ENCODE measurements at regions not wholly inside any gene's neighbourhood (a gene's known extent, or its start where the extent isn't known, plus 50 kb on each side); places are given as distances from the start of the nearest gene placed in this dataset.

DNA sequence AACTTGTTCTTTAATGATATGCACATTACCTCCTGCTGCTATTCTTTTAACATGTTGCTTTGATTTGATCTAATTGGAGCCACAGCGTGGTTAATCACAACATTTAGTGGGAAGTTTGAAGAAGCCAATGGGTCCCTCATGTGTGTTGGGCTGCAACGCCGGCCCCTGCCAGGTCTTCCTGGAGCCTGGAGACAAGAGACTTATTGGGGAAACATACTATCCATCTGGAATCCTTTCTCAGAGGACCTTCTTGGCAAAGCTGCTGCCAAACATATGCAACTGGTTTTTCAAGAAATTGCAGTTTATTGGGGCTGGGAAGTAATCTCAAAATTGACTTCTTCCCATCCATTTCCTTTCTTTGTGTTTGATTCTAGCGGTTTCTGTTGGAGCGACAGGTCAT, 396.3 kb upstream of the PROK2 start:
- TF ChIP-seq, protein P1, sequence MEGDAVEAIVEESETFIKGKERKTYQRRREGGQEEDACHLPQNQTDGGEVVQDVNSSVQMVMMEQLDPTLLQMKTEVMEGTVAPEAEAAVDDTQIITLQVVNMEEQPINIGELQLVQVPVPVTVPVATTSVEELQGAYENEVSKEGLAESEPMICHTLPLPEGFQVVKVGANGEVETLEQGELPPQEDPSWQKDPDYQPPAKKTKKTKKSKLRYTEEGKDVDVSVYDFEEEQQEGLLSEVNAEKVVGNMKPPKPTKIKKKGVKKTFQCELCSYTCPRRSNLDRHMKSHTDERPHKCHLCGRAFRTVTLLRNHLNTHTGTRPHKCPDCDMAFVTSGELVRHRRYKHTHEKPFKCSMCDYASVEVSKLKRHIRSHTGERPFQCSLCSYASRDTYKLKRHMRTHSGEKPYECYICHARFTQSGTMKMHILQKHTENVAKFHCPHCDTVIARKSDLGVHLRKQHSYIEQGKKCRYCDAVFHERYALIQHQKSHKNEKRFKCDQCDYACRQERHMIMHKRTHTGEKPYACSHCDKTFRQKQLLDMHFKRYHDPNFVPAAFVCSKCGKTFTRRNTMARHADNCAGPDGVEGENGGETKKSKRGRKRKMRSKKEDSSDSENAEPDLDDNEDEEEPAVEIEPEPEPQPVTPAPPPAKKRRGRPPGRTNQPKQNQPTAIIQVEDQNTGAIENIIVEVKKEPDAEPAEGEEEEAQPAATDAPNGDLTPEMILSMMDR (IDR thresholded peaks at IDR 0.05; ENCODE audit: poor library complexity) = no peak
- TF ChIP-seq EZH2 (IDR thresholded peaks at IDR 0.05; ENCODE audit: borderline replicate concordance) = no peak
- no peak for TF ChIP-seq EZH2phosphoT487 (IDR thresholded peaks at IDR 0.05; ENCODE audit: low read depth, severe bottlenecking, unreplicated experiment)
- Histone ChIP-seq H3K79me2 (no peaks in the 10 kb centered on the region), H3K9me2 (replicated peaks; ENCODE audit: insufficient read depth) (no peaks in the 10 kb centered on the region), H3K4me2 (no peak overlapping the region), H4K20me1 (ENCODE audit: insufficient read depth, poor library complexity, severe bottlenecking) (no peaks in the 10 kb centered on the region), H2AFZ (no peak overlapping the region), H3K27ac (no peak overlapping the region), H3K27me3 (no peaks in the 10 kb centered on the region), H3K4me1 (ENCODE audit: insufficient read depth) (no peaks in the 10 kb centered on the region), H3K4me3 (no peak overlapping the region), H3K9me3 (ENCODE audit: low read depth) (no peaks in the 10 kb centered on the region), H3K36me3 (replicated peaks; ENCODE audit: insufficient read depth, low read depth) (no peaks in the 10 kb centered on the region)
- WGBS (ENCODE audit: low lambda C conversion rate, missing lambda C conversion rate) = 47% methylated on average over 5 of the region's 5 CpGs
- DNase-seq (ENCODE audit: low spot score) = no peak

DNA sequence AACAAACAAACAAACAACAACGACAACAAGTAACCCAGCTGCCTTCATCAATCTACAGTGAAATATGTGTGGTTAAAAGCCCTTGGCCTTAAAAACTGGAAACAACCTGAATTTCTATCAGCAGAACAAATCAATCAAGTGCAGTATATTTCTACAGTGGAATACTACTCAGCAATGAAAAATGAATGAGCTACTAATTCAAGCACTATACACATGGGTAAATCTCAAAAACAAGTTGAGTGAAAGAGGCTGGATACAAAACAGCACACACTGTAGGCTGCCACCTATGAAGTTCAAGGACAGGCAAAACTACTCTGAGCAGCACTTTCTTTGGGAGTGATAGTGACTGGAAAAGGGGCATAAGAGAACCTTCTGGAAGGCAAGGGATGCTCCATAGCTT, 395.5 kb upstream of the PROK2 start:
- WGBS (ENCODE audit: low lambda C conversion rate, missing lambda C conversion rate) = 96% methylated on average over 1 of the region's 1 CpG
- H3K4me3 ChIP-seq = no peak overlapping the region
- H3K9me3 ChIP-seq (ENCODE audit: low read depth) = no peaks in the 10 kb centered on the region
- no peaks in the 10 kb centered on the region for H3K36me3 ChIP-seq (replicated peaks; ENCODE audit: insufficient read depth, low read depth)
- H3K27ac ChIP-seq = no peak overlapping the region
- no peaks in the 10 kb centered on the region for H4K20me1 ChIP-seq (ENCODE audit: insufficient read depth, poor library complexity, severe bottlenecking)
- no peaks in the 10 kb centered on the region for H3K4me1 ChIP-seq (ENCODE audit: insufficient read depth)
- no peaks in the 10 kb centered on the region for H3K9me2 ChIP-seq (replicated peaks; ENCODE audit: insufficient read depth)
- H3K4me2 ChIP-seq = no peak overlapping the region
- no peaks in the 10 kb centered on the region for H3K27me3 ChIP-seq
- H2AFZ ChIP-seq = no peak overlapping the region
- TF ChIP-seq, protein P1 (IDR thresholded peaks at IDR 0.05; ENCODE audit: poor library complexity) = no peak
- TF ChIP-seq EZH2 (IDR thresholded peaks at IDR 0.05; ENCODE audit: borderline replicate concordance) (no peak), EZH2phosphoT487 (IDR thresholded peaks at IDR 0.05; ENCODE audit: low read depth, severe bottlenecking, unreplicated experiment) (no peak)
- no peaks in the 10 kb centered on the region for H3K79me2 ChIP-seq
- no peak for DNase-seq (ENCODE audit: low spot score)

DNA sequence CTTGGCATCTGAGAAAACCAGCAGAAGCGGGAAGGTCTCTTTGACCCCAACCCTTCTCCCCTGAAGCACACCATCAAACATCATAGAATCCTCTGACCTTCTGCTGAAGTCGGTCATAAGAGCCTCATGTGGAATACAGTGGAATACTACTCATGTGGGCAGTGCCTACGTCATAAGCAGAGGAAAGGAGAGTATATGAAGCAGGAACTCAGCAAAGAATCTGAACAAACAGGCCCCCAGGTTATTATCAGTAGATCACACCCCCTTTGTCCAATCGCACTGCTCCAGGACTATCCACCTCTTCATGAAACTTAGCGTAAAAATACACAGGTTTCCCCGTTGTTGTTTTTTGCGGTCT, 394.1 kb upstream of the PROK2 start:
- TF ChIP-seq, protein P1 (IDR thresholded peaks at IDR 0.05; ENCODE audit: poor library complexity) = no peak
- TF ChIP-seq EZH2 (IDR thresholded peaks at IDR 0.05; ENCODE audit: borderline replicate concordance) (no peak), EZH2phosphoT487 (IDR thresholded peaks at IDR 0.05; ENCODE audit: low read depth, severe bottlenecking, unreplicated experiment) (no peak)

More for the DNA sequence above, 394.1 kb upstream of the PROK2 start:
- no peaks in the 10 kb centered on the region for H3K79me2 ChIP-seq
- no peaks in the 10 kb centered on the region for H3K27me3 ChIP-seq
- no peak overlapping the region for H2AFZ ChIP-seq
- H3K36me3 ChIP-seq (replicated peaks; ENCODE audit: insufficient read depth, low read depth) = no peaks in the 10 kb centered on the region
- no peaks in the 10 kb centered on the region for H3K9me2 ChIP-seq (replicated peaks; ENCODE audit: insufficient read depth)
- DNase-seq (ENCODE audit: low spot score) = no peak
- no peaks in the 10 kb centered on the region for H4K20me1 ChIP-seq (ENCODE audit: insufficient read depth, poor library complexity, severe bottlenecking)
- no peak overlapping the region for H3K4me2 ChIP-seq
- 94% methylated on average over 7 of the region's 7 CpGs for WGBS (ENCODE audit: low lambda C conversion rate, missing lambda C conversion rate)
- H3K4me3 ChIP-seq = no peak overlapping the region
- H3K4me1 ChIP-seq (ENCODE audit: insufficient read depth) = no peaks in the 10 kb centered on the region
- H3K27ac ChIP-seq = no peak overlapping the region
- H3K9me3 ChIP-seq (ENCODE audit: low read depth) = no peaks in the 10 kb centered on the region

All from hepatocyte (in vitro differentiated cells).